Psoas muscle (tissue), 7 donors: ENCODE measurements at regions not wholly inside any gene's neighbourhood (a gene's known extent, or its start where the extent isn't known, plus 50 kb on each side); places are given as distances from the start of the nearest gene placed in this dataset.
A peak's percentile ranks its signal among the peaks of the same experiment; 100 is the strongest.

ENCODE experiments used
- ATAC-seq, 4 donors: fragments of 200-7000 bp; cut with Tn5 transposase; one replicate each; pipeline ENCODE4 v1.9.1; 2020; ENCODE audit warnings: moderate library complexity in 3 of 4, mild to moderate bottlenecking in 2 of 4
- DNase-seq, 2 donors: peaks; one replicate each; pipeline ENCODE4 v3.0.0-alpha.2; 2020
- H3K27ac ChIP-seq: fragments of 200-600 bp; one replicate; pipeline ENCODE4 v1.8.0; 2022
- H3K27me3 ChIP-seq, 3 donors: fragments of 200-600 bp in 1 of 3; one replicate each; pipeline versions ENCODE4 v1.6.1 to v1.8.0; 2013 to 2022; ENCODE audit warnings: low read length in 2 of 3, mild to moderate bottlenecking in 2 of 3, moderate library complexity in 1 of 3; ENCODE audit not compliant: insufficient read depth in 3 of 3
- H3K36me3 ChIP-seq, 2 donors: fragments of 200-600 bp in 1 of 2; one replicate each; pipeline versions ENCODE4 v1.6.1 to v1.8.0; 2013 to 2022; ENCODE audit warnings: low read depth in 1 of 2, mild to moderate bottlenecking in 1 of 2, moderate library complexity in 1 of 2; ENCODE audit not compliant: insufficient read depth in 1 of 2
- H3K4me1 ChIP-seq: fragments of 200-600 bp; one replicate; pipeline ENCODE4 v1.8.0; 2022
- H3K4me3 ChIP-seq: fragments of 200-600 bp; one replicate; pipeline ENCODE4 v1.8.0; 2022; ENCODE audit warnings: mild to moderate bottlenecking
- H3K9me3 ChIP-seq: fragments of 200-600 bp; one replicate; pipeline ENCODE4 v1.8.0; 2022
- CTCF ChIP-seq: fragments of 200-600 bp; IDR thresholded peaks from one replicate; pipeline ENCODE4 v1.8.0; 2022; ENCODE audit warnings: antibody characterized with exemption
- WGBS, 3 donors: extraction: QIAGEN DNeasy Blood & Tissue Kit; methylation state at CpG; one replicate each; pipeline versions ENCODE4 v1.1.6 to v1.1.7; 2013; 5-methylcytosine and 5-hydroxymethylcytosine counted together
- intact Hi-C, 2 donors: fragments of 100-400 bp; cut with DNase I; formaldehyde crosslinking; loops; one replicate each; pipeline versions ENCODE4 v1.11.0 to v1.14.2; 2022
- donor health status: healthy with polysubstance abuse.
- donor health status: DM: no; HTN: no; CAD: no; lungs with moderate emphysema.
- donor health status: Bipolar disorder and iron deficiency.
- donor health status: healthy.
- donor health status: DM: yes; HTN: yes; CAD: no.
- donor health status: DM: no; HTN: no; CAD: no.
- donor health status: DM: yes; HTN: yes; CAD: no.

GRCh38 chr5:67648201-67648671 is 451.6 kb upstream of the CD180 start:
- 20 to 40% (median 29%) methylated on average over 6 of the region's 6 CpGs for WGBS, 3 donors
- DNase-seq: peak; percentile 83 to 88
- Histone ChIP-seq H3K27ac (no peak overlapping the region), H3K4me1 (peaks cover 15% of the 10 kb centered on the region), H3K9me3 (no peaks in the 10 kb centered on the region), H3K36me3 (no peaks in the 10 kb centered on the region), H3K27me3 (no peaks in the 10 kb centered on the region), H3K4me3 (peak overlapping the region; percentile 17)
- ATAC-seq: peak; percentile 74 to 95 (median 89)
- intact Hi-C loops: no loop called here
- TF ChIP-seq CTCF: no peak

GRCh38 chr5:67647772-67648171 is 451.2 kb upstream of the CD180 start:
- no peaks in the 10 kb centered on the region for H3K36me3 ChIP-seq
- TF ChIP-seq CTCF: no peak
- WGBS, 3 donors: 74 to 78% (median 75%) methylated on average over 2 of the region's 2 CpGs

GRCh38 chr5:67644221-67644920 is 447.8 kb upstream of the CD180 start:
- Histone ChIP-seq H3K27ac (no peak overlapping the region), H3K4me3 (no peak overlapping the region), H3K4me1 (peaks cover 24% of the 10 kb centered on the region), H3K36me3 (no peaks in the 10 kb centered on the region), H3K9me3 (no peaks in the 10 kb centered on the region), H3K27me3 (no peaks in the 10 kb centered on the region)
- ATAC-seq: no peak
- no peak for TF ChIP-seq CTCF
- intact Hi-C loops: no loop called here
- WGBS, 3 donors: 93 to 96% (median 96%) methylated on average over 3 of the region's 3 CpGs
- no peak for DNase-seq

More at GRCh38 chr5:67647772-67648171, 451.2 kb upstream of the CD180 start:
- H3K27me3 ChIP-seq: no peaks in the 10 kb centered on the region
- DNase-seq (no peak), ATAC-seq (peak in 2 of 4 donors; percentile 9 to 19)
- intact Hi-C loops: no loop called here
- peaks cover 17% of the 10 kb centered on the region for H3K4me1 ChIP-seq
- H3K27ac ChIP-seq: no peak overlapping the region
- H3K9me3 ChIP-seq: no peaks in the 10 kb centered on the region
- peak overlapping the region; percentile 17 for H3K4me3 ChIP-seq

- Histone ChIP-seq H3K4me1 (peaks cover 22% of the 10 kb centered on the region), H3K4me3 (no peak overlapping the region), H3K27me3 (no peaks in the 10 kb centered on the region), H3K27ac (no peak overlapping the region), H3K9me3 (no peaks in the 10 kb centered on the region), H3K36me3 (no peaks in the 10 kb centered on the region)
- no peak for DNase-seq
- ATAC-seq: no peak
- WGBS, 3 donors: 62 to 82% (median 76%) methylated on average over 2 of the region's 2 CpGs
- intact Hi-C loops: no loop called here
- no peak for TF ChIP-seq CTCF
Measured at GRCh38 chr5:67643536-67643935, 446.9 kb upstream of the CD180 start.

- ATAC-seq (peak in 3 of 4 donors; percentile 27 to 38 (median 34)), DNase-seq (no peak)
- intact Hi-C loops: loop anchor here in 1 of 2 donors (10.0 kb wide), 1 partner anchor 395 kb away; no protein-coding TSS in a partner anchor
- H3K36me3 ChIP-seq: no peaks in the 10 kb centered on the region
- peaks cover 23% of the 10 kb centered on the region for H3K4me1 ChIP-seq
- H3K27me3 ChIP-seq: no peaks in the 10 kb centered on the region
- no peaks in the 10 kb centered on the region for H3K9me3 ChIP-seq
- no peak for TF ChIP-seq CTCF
- H3K27ac ChIP-seq: peak overlapping the region; percentile 47
- H3K4me3 ChIP-seq: no peak overlapping the region
- WGBS, 3 donors: 45 to 54% (median 49%) methylated on average over 2 of the region's 2 CpGs
Measured at GRCh38 chr5:67639976-67640375, 443.4 kb upstream of the CD180 start.
